ENCODE measurements at regions not wholly inside any gene's neighbourhood (a gene's known extent, or its start where the extent isn't known, plus 50 kb on each side); places are given as distances from the start of the nearest gene placed in this dataset.

- H3K9me3 Mint-ChIP-seq: no peaks in the 10 kb centered on the region
- H3K27me3 Mint-ChIP-seq: no peaks in the 10 kb centered on the region
- CTCF ChIA-PET: no interaction called here
- POLR2A ChIA-PET: no interaction called here
- no peaks in the 10 kb centered on the region for H3K4me1 Mint-ChIP-seq
- no peaks in the 10 kb centered on the region for H3K36me3 Mint-ChIP-seq (ENCODE audit: low read depth)
- no peak overlapping the region for H3K4me3 Mint-ChIP-seq
- no peak for DNase-seq
- H3K27ac Mint-ChIP-seq: no peak overlapping the region
Measured at GRCh38 chrX:45669715-45670340, 469.2 kb upstream of the DIPK2B start.

- no peak overlapping the region for H3K27ac Mint-ChIP-seq
- no peak for DNase-seq
- CTCF ChIA-PET: no interaction called here
Measured at GRCh38 chrX:45668686-45669443, 468.2 kb upstream of the DIPK2B start.

GRCh38 chrX:45667666-45668065 lies 467.0 kb upstream of the DIPK2B start:
- Mint-ChIP-seq H3K27me3 (no peaks in the 10 kb centered on the region), H3K36me3 (ENCODE audit: low read depth) (no peaks in the 10 kb centered on the region), H3K4me3 (no peak overlapping the region), H3K4me1 (no peaks in the 10 kb centered on the region), H3K9me3 (no peaks in the 10 kb centered on the region), H3K27ac (no peak overlapping the region)
- no peak for DNase-seq
- CTCF ChIA-PET: interaction anchor here (0.7 kb wide), 1 partner anchor 356 kb away, joined by 3 read pairs; no protein-coding TSS in a partner anchor
- POLR2A ChIA-PET: no interaction called here

More at GRCh38 chrX:45668686-45669443, 468.2 kb upstream of the DIPK2B start:
- Mint-ChIP-seq H3K4me1 (no peaks in the 10 kb centered on the region), H3K27me3 (no peaks in the 10 kb centered on the region), H3K4me3 (no peak overlapping the region), H3K36me3 (ENCODE audit: low read depth) (no peaks in the 10 kb centered on the region), H3K9me3 (no peaks in the 10 kb centered on the region)
- POLR2A ChIA-PET: no interaction called here

- Mint-ChIP-seq H3K4me1 (no peaks in the 10 kb centered on the region), H3K36me3 (ENCODE audit: low read depth) (no peaks in the 10 kb centered on the region), H3K27ac (no peak overlapping the region), H3K9me3 (no peaks in the 10 kb centered on the region), H3K4me3 (no peak overlapping the region), H3K27me3 (no peaks in the 10 kb centered on the region)
- ChIA-PET CTCF (no interaction called here), POLR2A (no interaction called here)
- no peak for DNase-seq
Measured at GRCh38 chrX:45664727-45665290, 464.1 kb upstream of the DIPK2B start.

- ChIA-PET CTCF (no interaction called here), POLR2A (no interaction called here)
- no peaks in the 10 kb centered on the region for H3K27me3 Mint-ChIP-seq
- no peak for DNase-seq
- no peaks in the 10 kb centered on the region for H3K4me1 Mint-ChIP-seq
- H3K4me3 Mint-ChIP-seq: no peak overlapping the region
- peaks cover 1% of the 10 kb centered on the region for H3K36me3 Mint-ChIP-seq (ENCODE audit: low read depth)
- H3K9me3 Mint-ChIP-seq: no peaks in the 10 kb centered on the region
- H3K27ac Mint-ChIP-seq: no peak overlapping the region
Measured at GRCh38 chrX:45660477-45660876, 459.8 kb upstream of the DIPK2B start.

GRCh38 chrX:45633419-45633818 lies 432.7 kb upstream of the DIPK2B start:
- Mint-ChIP-seq H3K4me3 (no peak overlapping the region), H3K36me3 (ENCODE audit: low read depth) (no peaks in the 10 kb centered on the region), H3K9me3 (no peaks in the 10 kb centered on the region), H3K27me3 (peaks cover 6% of the 10 kb centered on the region), H3K4me1 (no peaks in the 10 kb centered on the region), H3K27ac (no peak overlapping the region)
- ChIA-PET CTCF (no interaction called here), POLR2A (no interaction called here)
- DNase-seq: no peak

GRCh38 chrX:45632506-45632905 lies 431.8 kb upstream of the DIPK2B start:
- H3K4me1 Mint-ChIP-seq: no peaks in the 10 kb centered on the region
- H3K9me3 Mint-ChIP-seq: no peaks in the 10 kb centered on the region
- no peak overlapping the region for H3K27ac Mint-ChIP-seq
- ChIA-PET POLR2A (no interaction called here), CTCF (interaction anchor here (0.6 kb wide), 1 partner anchor 121 kb away, joined by 3 read pairs; no protein-coding TSS in a partner anchor)
- no peak for DNase-seq
- no peak overlapping the region for H3K4me3 Mint-ChIP-seq
- peaks cover 6% of the 10 kb centered on the region for H3K27me3 Mint-ChIP-seq
- no peaks in the 10 kb centered on the region for H3K36me3 Mint-ChIP-seq (ENCODE audit: low read depth)

- no peak for DNase-seq
- peaks cover 2% of the 10 kb centered on the region for H3K9me3 Mint-ChIP-seq
Measured at GRCh38 chrX:45630078-45630477, 429.4 kb upstream of the DIPK2B start.

GRCh38 chrX:45628041-45628440 lies 427.4 kb upstream of the DIPK2B start:
- no peak for DNase-seq
- Mint-ChIP-seq H3K36me3 (ENCODE audit: low read depth) (no peaks in the 10 kb centered on the region), H3K9me3 (peaks cover 5% of the 10 kb centered on the region), H3K27ac (no peak overlapping the region), H3K4me3 (no peak overlapping the region), H3K4me1 (no peaks in the 10 kb centered on the region), H3K27me3 (no peaks in the 10 kb centered on the region)
- CTCF ChIA-PET: no interaction called here
- POLR2A ChIA-PET: no interaction called here

More at GRCh38 chrX:45630078-45630477, 429.4 kb upstream of the DIPK2B start:
- no peaks in the 10 kb centered on the region for H3K27me3 Mint-ChIP-seq
- no peaks in the 10 kb centered on the region for H3K4me1 Mint-ChIP-seq
- ChIA-PET CTCF (no interaction called here), POLR2A (no interaction called here)
- no peaks in the 10 kb centered on the region for H3K36me3 Mint-ChIP-seq (ENCODE audit: low read depth)
- no peak overlapping the region for H3K4me3 Mint-ChIP-seq
- H3K27ac Mint-ChIP-seq: no peak overlapping the region

- POLR2A ChIA-PET: no interaction called here
- H3K36me3 Mint-ChIP-seq (ENCODE audit: low read depth): no peaks in the 10 kb centered on the region
- no peak for DNase-seq
Measured at GRCh38 chrX:45623266-45623665, 422.6 kb upstream of the DIPK2B start.

GRCh38 chrX:45622538-45622937 lies 421.9 kb upstream of the DIPK2B start:
- ChIA-PET POLR2A (interaction anchor here (0.6 kb wide), 1 partner anchor 122 kb away, joined by 3 read pairs; no protein-coding TSS in a partner anchor), CTCF (no interaction called here)
- no peak for DNase-seq
- Mint-ChIP-seq H3K9me3 (peaks cover 19% of the 10 kb centered on the region), H3K4me1 (peaks cover 6% of the 10 kb centered on the region), H3K27ac (no peak overlapping the region), H3K4me3 (no peak overlapping the region), H3K27me3 (no peaks in the 10 kb centered on the region), H3K36me3 (ENCODE audit: low read depth) (no peaks in the 10 kb centered on the region)

More at GRCh38 chrX:45623266-45623665, 422.6 kb upstream of the DIPK2B start:
- CTCF ChIA-PET: interaction anchor here (1.1 kb wide), 1 partner anchor 11 kb away, joined by 4 read pairs; no protein-coding TSS in a partner anchor
- Mint-ChIP-seq H3K27ac (no peak overlapping the region), H3K27me3 (no peaks in the 10 kb centered on the region), H3K4me1 (peaks cover 6% of the 10 kb centered on the region), H3K4me3 (no peak overlapping the region), H3K9me3 (peaks cover 16% of the 10 kb centered on the region)

GRCh38 chrX:45622042-45622423 lies 421.4 kb upstream of the DIPK2B start:
- POLR2A ChIA-PET: interaction anchor here (0.6 kb wide), 1 partner anchor 122 kb away, joined by 3 read pairs; no protein-coding TSS in a partner anchor
- Mint-ChIP-seq H3K4me3 (no peak overlapping the region), H3K27ac (no peak overlapping the region), H3K9me3 (peaks cover 19% of the 10 kb centered on the region), H3K36me3 (ENCODE audit: low read depth) (no peaks in the 10 kb centered on the region), H3K4me1 (peaks cover 6% of the 10 kb centered on the region), H3K27me3 (no peaks in the 10 kb centered on the region)
- no peak for DNase-seq
- CTCF ChIA-PET: no interaction called here

- H3K27me3 Mint-ChIP-seq: no peaks in the 10 kb centered on the region
Measured at GRCh38 chrX:45621376-45622041, 420.8 kb upstream of the DIPK2B start.

More at GRCh38 chrX:45621376-45622041, 420.8 kb upstream of the DIPK2B start:
- Mint-ChIP-seq H3K27ac (no peak overlapping the region), H3K9me3 (peaks cover 17% of the 10 kb centered on the region), H3K4me1 (peaks cover 6% of the 10 kb centered on the region), H3K4me3 (no peak overlapping the region), H3K36me3 (ENCODE audit: low read depth) (no peaks in the 10 kb centered on the region)
- no peak for DNase-seq
- CTCF ChIA-PET: no interaction called here
- POLR2A ChIA-PET: no interaction called here
